PC-3 (cell line): ENCODE measurements at regions not wholly inside any gene's neighbourhood (a gene's known extent, or its start where the extent isn't known, plus 50 kb on each side); places are given as distances from the start of the nearest gene placed in this dataset.
A peak's percentile ranks its signal among the peaks of the same experiment; 100 is the strongest.

Experiments
- ATAC-seq: fragments of 200-7000 bp; cut with Tn5 transposase; 2 replicates; pipeline ENCODE4 v1.9.1; 2020; ENCODE audit warnings: mild to moderate bottlenecking, moderate library complexity
- BruUV-seq: library from RNA; stranded (reverse); fragments of 400-500 nt; replicated peaks from 2 replicates; lab custom pipeline; 2021; lab: Mats Ljungman, UMichigan
- CTCF ChIA-PET: fragments of 300-600 bp; sonication (Branson Sonifier 250); formaldehyde crosslinking; loops from one replicate; lab custom pipeline; 2022; ENCODE audit warnings: antibody characterized with exemption; lab: Charles Lee
- POLR2A ChIA-PET: fragments of 300-600 bp; sonication (Branson Sonifier 250); formaldehyde crosslinking; loops from one replicate; lab custom pipeline; 2022; ENCODE audit warnings: antibody characterized with exemption; ENCODE audit not compliant: unreplicated experiment; lab: Charles Lee
- DNase-seq: peaks from one replicate; pipeline ENCODE4 v3.0.0-alpha.2; 2015
- H2AFZ ChIP-seq: fragments of 300-600 bp; sonication (generic); 2 replicates; pipeline ENCODE4 v1.6.0; 2016; ENCODE audit warnings: antibody characterized with exemption, low read length
- H3F3A ChIP-seq: fragments of 300-600 bp; sonication (generic); one replicate; pipeline ENCODE4 v1.6.0; 2017; ENCODE audit warnings: antibody characterized with exemption, low read length, control low read depth, mild to moderate bottlenecking; ENCODE audit not compliant: unreplicated experiment
- H3K27ac ChIP-seq: fragments of 300-600 bp; sonication (generic); 2 replicates; pipeline ENCODE4 v1.5.1; 2016; ENCODE audit warnings: mild to moderate bottlenecking, low read length
- H3K27me3 ChIP-seq: fragments of 300-600 bp; sonication (generic); 2 replicates; pipeline ENCODE4 v1.6.1; 2016; ENCODE audit warnings: low read length, mixed read lengths
- H3K36me3 ChIP-seq: fragments of 300-600 bp; sonication (generic); 2 replicates; pipeline ENCODE4 v1.6.1; 2016; ENCODE audit warnings: low read depth, mixed run types, low read length, mixed read lengths
- H3K4me1 ChIP-seq: fragments of 300-600 bp; sonication (generic); 2 replicates; pipeline ENCODE4 v1.5.1; 2016; ENCODE audit warnings: low read length; ENCODE audit not compliant: insufficient read depth
- H3K4me2 ChIP-seq: fragments of 300-600 bp; sonication (generic); 2 replicates; pipeline ENCODE4 v1.6.0; 2016; ENCODE audit warnings: low read length
- H3K4me3 ChIP-seq: fragments of 300-600 bp; sonication (generic); 2 replicates; pipeline ENCODE4 v1.5.1; 2016; ENCODE audit warnings: mild to moderate bottlenecking, low read length, mixed read lengths
- H3K79me2 ChIP-seq: fragments of 300-600 bp; sonication (generic); 2 replicates; pipeline ENCODE4 v1.6.1; 2017; ENCODE audit warnings: low read length, mixed read lengths
- H3K9ac ChIP-seq: fragments of 300-600 bp; sonication (generic); 2 replicates; pipeline ENCODE4 v1.6.0; 2016; ENCODE audit warnings: mild to moderate bottlenecking, low read length
- H3K9me2 ChIP-seq: fragments of 300-600 bp; sonication (generic); replicated peaks from 2 replicates; pipeline ENCODE4 v1.6.1; 2016; ENCODE audit warnings: mixed run types, low read length, mixed read lengths
- H3K9me3 ChIP-seq: fragments of 300-600 bp; sonication (generic); 2 replicates; pipeline ENCODE4 v1.6.1; 2016; ENCODE audit warnings: low read length, mixed read lengths
- H4K20me1 ChIP-seq: fragments of 300-600 bp; sonication (generic); 2 replicates; pipeline ENCODE4 v1.6.1; 2016; ENCODE audit warnings: low read length, mixed read lengths
- EZH2 ChIP-seq: fragments of 300-600 bp; sonication (generic); IDR thresholded peaks from one replicate; pipeline ENCODE4 v1.6.1; 2017; ENCODE audit warnings: antibody characterized with exemption, mild to moderate bottlenecking, low read length; ENCODE audit not compliant: unreplicated experiment
- EZH2phosphoT487 ChIP-seq: fragments of 300-600 bp; sonication (generic); IDR thresholded peaks from 2 replicates; pipeline ENCODE4 v1.6.1; 2018; ENCODE audit warnings: mild to moderate bottlenecking, antibody characterized with exemption, low read length, borderline replicate concordance
- intact Hi-C: fragments of 100-400 bp; cut with micrococcal nuclease; formaldehyde crosslinking; loops from 2 replicates; pipeline ENCODE4 v1.9.0; 2023
- TF ChIP-seq, protein P1 (sequence below): fragments of 300-600 bp; sonication (generic); conservative IDR thresholded peaks from 2 replicates; pipeline ENCODE4 v1.5.1; 2017; ENCODE audit warnings: antibody characterized with exemption, low read depth, mild to moderate bottlenecking, low read length

DNA sequence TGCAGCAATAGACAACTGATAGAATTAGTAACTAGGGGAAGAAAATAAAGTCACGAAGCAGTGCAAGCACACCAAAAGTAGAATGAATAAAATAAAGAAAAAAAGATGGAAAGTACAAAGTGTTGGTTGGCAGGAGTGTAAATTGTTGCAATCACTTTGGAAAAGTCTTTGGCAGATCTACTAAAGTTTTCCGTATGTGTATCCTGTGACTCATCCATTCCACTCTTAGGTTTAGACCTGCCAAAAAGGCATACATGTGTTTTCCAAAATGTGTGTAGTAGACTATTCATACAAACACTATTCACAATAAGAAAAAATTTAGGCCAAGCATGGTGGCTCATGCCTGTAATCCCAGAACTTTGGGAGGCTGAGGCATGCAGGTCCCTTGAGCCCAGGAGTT lies 282.1 kb upstream of the FSIP2 start:
- no peak overlapping the region for H3K4me3 ChIP-seq
- no peak overlapping the region for H3K27ac ChIP-seq
- TF ChIP-seq EZH2 (no peak), EZH2phosphoT487 (no peak)
- TF ChIP-seq, protein P1, sequence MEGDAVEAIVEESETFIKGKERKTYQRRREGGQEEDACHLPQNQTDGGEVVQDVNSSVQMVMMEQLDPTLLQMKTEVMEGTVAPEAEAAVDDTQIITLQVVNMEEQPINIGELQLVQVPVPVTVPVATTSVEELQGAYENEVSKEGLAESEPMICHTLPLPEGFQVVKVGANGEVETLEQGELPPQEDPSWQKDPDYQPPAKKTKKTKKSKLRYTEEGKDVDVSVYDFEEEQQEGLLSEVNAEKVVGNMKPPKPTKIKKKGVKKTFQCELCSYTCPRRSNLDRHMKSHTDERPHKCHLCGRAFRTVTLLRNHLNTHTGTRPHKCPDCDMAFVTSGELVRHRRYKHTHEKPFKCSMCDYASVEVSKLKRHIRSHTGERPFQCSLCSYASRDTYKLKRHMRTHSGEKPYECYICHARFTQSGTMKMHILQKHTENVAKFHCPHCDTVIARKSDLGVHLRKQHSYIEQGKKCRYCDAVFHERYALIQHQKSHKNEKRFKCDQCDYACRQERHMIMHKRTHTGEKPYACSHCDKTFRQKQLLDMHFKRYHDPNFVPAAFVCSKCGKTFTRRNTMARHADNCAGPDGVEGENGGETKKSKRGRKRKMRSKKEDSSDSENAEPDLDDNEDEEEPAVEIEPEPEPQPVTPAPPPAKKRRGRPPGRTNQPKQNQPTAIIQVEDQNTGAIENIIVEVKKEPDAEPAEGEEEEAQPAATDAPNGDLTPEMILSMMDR, result no peak
- peak; percentile 81 for DNase-seq
- H3K79me2 ChIP-seq, result no peaks in the 10 kb centered on the region
- H3K4me1 ChIP-seq, result 0 out of 2 replicates have a peak, but pooled peaks cover 6% of the 10 kb centered on the region
- H3F3A ChIP-seq, result no peaks in the 10 kb centered on the region
- H3K4me2 ChIP-seq, result no peak overlapping the region
- H2AFZ ChIP-seq, result no peak overlapping the region
- no peaks in the 10 kb centered on the region for H3K27me3 ChIP-seq
- no TSS peak for BruUV-seq
- ChIA-PET CTCF (no interaction called here), POLR2A (no interaction called here)
- no peaks in the 10 kb centered on the region for H4K20me1 ChIP-seq
- intact Hi-C loops, result no loop called here
- ATAC-seq, result peak; percentile 96
- no peaks in the 10 kb centered on the region for H3K9me2 ChIP-seq
- no peak overlapping the region for H3K9ac ChIP-seq
- no peaks in the 10 kb centered on the region; the same call in 1 of the 2 replicates for H3K9me3 ChIP-seq
- no peaks in the 10 kb centered on the region for H3K36me3 ChIP-seq

DNA sequence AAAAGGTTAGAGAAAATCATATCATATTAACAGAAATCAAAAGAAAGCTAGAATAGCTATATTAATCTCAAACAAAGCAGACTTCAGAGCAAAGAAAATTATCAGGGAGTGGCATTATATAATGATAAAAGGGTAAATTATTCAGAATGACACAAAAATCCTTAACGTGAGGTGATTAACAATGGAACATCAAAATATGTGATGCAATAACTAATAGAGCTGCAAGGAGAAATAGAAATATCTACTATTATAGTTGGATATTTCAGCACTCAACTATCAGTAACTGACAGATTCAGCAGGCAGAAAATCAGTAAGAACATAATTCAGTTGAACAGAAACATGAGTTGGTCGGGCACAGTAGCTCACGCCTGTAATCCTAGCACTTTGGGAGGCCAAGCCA lies 275.1 kb upstream of the FSIP2 start:
- Histone ChIP-seq H3K36me3 (no peaks in the 10 kb centered on the region), H3K4me2 (no peak overlapping the region), H4K20me1 (no peaks in the 10 kb centered on the region), H3K4me3 (no peak overlapping the region), H3K27me3 (no peaks in the 10 kb centered on the region), H2AFZ (no peak overlapping the region), H3K4me1 (no peaks in the 10 kb centered on the region), H3K9me3 (no peaks in the 10 kb centered on the region), H3K27ac (no peak overlapping the region), H3K79me2 (no peaks in the 10 kb centered on the region), H3K9ac (no peak overlapping the region), H3F3A (no peaks in the 10 kb centered on the region), H3K9me2 (no peaks in the 10 kb centered on the region)
- BruUV-seq, result no TSS peak
- ATAC-seq (no peak), DNase-seq (no peak)
- intact Hi-C loops, result no loop called here
- ChIA-PET POLR2A (interaction anchor here (0.6 kb wide), 1 partner anchor 959 kb away, joined by 3 read pairs; no protein-coding TSS in a partner anchor), CTCF (no interaction called here)
- TF ChIP-seq, protein P1, result no peak
- TF ChIP-seq EZH2, result no peak
- TF ChIP-seq EZH2phosphoT487, result no peak

DNA sequence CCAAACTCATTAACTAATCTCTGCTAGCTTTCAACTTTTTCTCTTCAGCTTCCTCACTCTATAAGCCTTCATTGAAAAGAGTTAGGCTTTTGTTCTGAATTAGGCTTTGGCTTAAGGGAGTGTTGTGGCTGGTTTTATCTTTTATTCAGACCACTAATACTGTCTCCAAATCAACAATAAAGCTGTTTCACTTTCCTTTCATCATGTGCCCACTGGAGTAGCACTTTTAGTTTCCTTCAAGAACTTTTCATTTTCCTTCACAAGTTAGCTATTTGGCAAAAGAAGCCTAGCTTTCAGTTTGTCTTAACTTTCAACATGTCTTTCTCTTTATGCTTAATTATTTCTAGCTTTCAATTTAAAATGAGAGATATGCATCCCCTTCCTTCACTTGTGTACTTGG lies 271.7 kb upstream of the FSIP2 start:
- Histone ChIP-seq H3K79me2 (no peaks in the 10 kb centered on the region), H2AFZ (no peak overlapping the region), H3K4me1 (no peaks in the 10 kb centered on the region), H3K9me2 (no peaks in the 10 kb centered on the region), H3K27me3 (no peaks in the 10 kb centered on the region), H4K20me1 (no peaks in the 10 kb centered on the region), H3K36me3 (no peaks in the 10 kb centered on the region), H3K9ac (no peak overlapping the region), H3K27ac (no peak overlapping the region), H3K4me2 (no peak overlapping the region), H3K4me3 (no peak overlapping the region), H3F3A (no peaks in the 10 kb centered on the region), H3K9me3 (no peaks in the 10 kb centered on the region)
- no TSS peak for BruUV-seq
- DNase-seq (no peak), ATAC-seq (no peak)
- intact Hi-C loops, result no loop called here
- ChIA-PET CTCF (no interaction called here), POLR2A (no interaction called here)
- TF ChIP-seq EZH2 (no peak), EZH2phosphoT487 (no peak)
- TF ChIP-seq, protein P1, result no peak
